Neural cell (in vitro differentiated cells): ENCODE measurements at regions not wholly inside any gene's neighbourhood (a gene's known extent, or its start where the extent isn't known, plus 50 kb on each side); places are given as distances from the start of the nearest gene placed in this dataset.

Experiments used
- H2AFZ ChIP-seq: fragments of 200-600, 300-800 bp; sonication (generic), shearing (Covaris generic); 2 replicates; pipeline ENCODE4 v1.6.0; 2014; ENCODE audit warnings: low read depth, mild to moderate bottlenecking, antibody characterized with exemption, low read length, moderate library complexity
- H3F3A ChIP-seq: fragments of 200-600 bp; shearing (Covaris generic); 2 replicates; pipeline ENCODE4 v1.6.1; 2016; ENCODE audit warnings: mild to moderate bottlenecking, moderate library complexity, mixed read lengths, antibody characterized with exemption, low read length; ENCODE audit not compliant: insufficient read depth, poor library complexity, severe bottlenecking
- H3K27ac ChIP-seq: fragments of 200-600, 300-800 bp; sonication (generic), shearing (Covaris generic); 2 replicates; pipeline ENCODE4 v1.5.1; 2014; ENCODE audit warnings: mild to moderate bottlenecking, low read length, moderate library complexity
- H3K27me3 ChIP-seq: fragments of 300-800, 200-600 bp; sonication (generic), shearing (Covaris generic); 2 replicates; pipeline ENCODE4 v1.6.0; 2014; ENCODE audit warnings: mild to moderate bottlenecking, low read depth, low read length, moderate library complexity; ENCODE audit not compliant: insufficient read depth
- H3K36me3 ChIP-seq: fragments of 300-800, 200-600 bp; sonication (generic), shearing (Covaris generic); 2 replicates; pipeline ENCODE4 v1.5.1; 2014; ENCODE audit warnings: mild to moderate bottlenecking, antibody characterized with exemption, low read length, moderate library complexity; ENCODE audit not compliant: insufficient read depth
- H3K4me2 ChIP-seq: fragments of 300-800, 200-600 bp; sonication (generic), shearing (Covaris generic); 2 replicates; pipeline ENCODE4 v1.6.0; 2014; ENCODE audit warnings: mild to moderate bottlenecking, low read length
- H3K4me3 ChIP-seq: fragments of 300-800, 200-600 bp; sonication (generic), shearing (Covaris generic); 2 replicates; pipeline ENCODE4 v1.5.1; 2014; ENCODE audit warnings: mild to moderate bottlenecking, low read length, moderate library complexity
- H3K79me2 ChIP-seq: fragments of 200-600 bp; shearing (Covaris generic); replicated peaks from 2 replicates; pipeline ENCODE4 v1.6.0; 2014; ENCODE audit warnings: mild to moderate bottlenecking, low read length, moderate library complexity; ENCODE audit not compliant: insufficient read depth
- H3K9ac ChIP-seq: fragments of 300-800, 200-600 bp; sonication (generic), shearing (Covaris generic); 2 replicates; pipeline ENCODE4 v1.6.1; 2016; ENCODE audit warnings: mild to moderate bottlenecking, low read length, mixed read lengths
- H3K9me2 ChIP-seq: fragments of 200-600 bp; shearing (Covaris generic); 2 replicates; pipeline ENCODE4 v1.6.1; 2016; ENCODE audit warnings: mild to moderate bottlenecking, low read length, mixed read lengths; ENCODE audit not compliant: insufficient read depth
- H3K9me3 ChIP-seq: fragments of 200-600, 300-800 bp; sonication (generic), shearing (Covaris generic); 2 replicates; pipeline ENCODE4 v1.6.1; 2016; ENCODE audit warnings: mild to moderate bottlenecking, mixed run types, low read length, moderate library complexity, mixed read lengths
- H4K20me1 ChIP-seq: fragments of 200-600 bp; shearing (Covaris generic); 2 replicates; pipeline ENCODE4 v1.6.1; 2016; ENCODE audit warnings: mild to moderate bottlenecking, mixed run types; ENCODE audit not compliant: insufficient read depth
- CTCF ChIP-seq: fragments of 450-650 bp; IDR thresholded peaks from 2 replicates; pipeline ENCODE4 v1.5.1; 2014; ENCODE audit warnings: antibody characterized with exemption, mild to moderate bottlenecking, moderate library complexity; ENCODE audit not compliant: poor library complexity, severe bottlenecking
- EP300 ChIP-seq: fragments of 450-650 bp; conservative IDR thresholded peaks from 2 replicates; pipeline ENCODE4 v1.6.1; 2014; ENCODE audit warnings: antibody characterized with exemption, mild to moderate bottlenecking, moderate library complexity; ENCODE audit not compliant: poor library complexity, severe bottlenecking
- EZH2 ChIP-seq: fragments of 200-600, 300-800 bp; shearing (Covaris generic), sonication (generic); IDR thresholded peaks from 2 replicates; pipeline ENCODE4 v1.6.1; 2014; ENCODE audit warnings: antibody characterized with exemption, low read length, borderline replicate concordance, mild to moderate bottlenecking; ENCODE audit not compliant: insufficient read depth, poor library complexity, severe bottlenecking
- MXI1 ChIP-seq: fragments of 450-650 bp; conservative IDR thresholded peaks from 2 replicates; pipeline ENCODE4 v1.6.1; 2014; ENCODE audit warnings: antibody characterized with exemption, mild to moderate bottlenecking; ENCODE audit not compliant: poor library complexity, severe bottlenecking
- POLR2AphosphoS5 ChIP-seq: IDR thresholded peaks from 2 replicates; pipeline ENCODE4 v1.6.1; 2012
- RAD21 ChIP-seq: fragments of 450-650 bp; conservative IDR thresholded peaks from 2 replicates; pipeline ENCODE4 v1.6.1; 2014; ENCODE audit warnings: antibody characterized with exemption, mild to moderate bottlenecking, moderate library complexity
- REST ChIP-seq: IDR thresholded peaks from 2 replicates; pipeline ENCODE4 v1.6.1; 2012; ENCODE audit warnings: borderline replicate concordance
- SMC3 ChIP-seq: fragments of 450-650 bp; conservative IDR thresholded peaks from 2 replicates; pipeline ENCODE4 v1.6.1; 2014; ENCODE audit warnings: antibody characterized with exemption, mild to moderate bottlenecking, moderate library complexity; ENCODE audit not compliant: poor library complexity
- TAF1 ChIP-seq: IDR thresholded peaks from 2 replicates; pipeline ENCODE4 v1.6.1; 2012; ENCODE audit warnings: low read depth

GRCh38 chr2:144317071-144317738 lies 202.7 kb downstream of the ZEB2 start:
- Histone ChIP-seq H3K9ac (no peak overlapping the region), H3K27ac (no peak overlapping the region), H3K4me3 (no peak overlapping the region), H3K4me2 (no peak overlapping the region), H3F3A (no peaks in the 10 kb centered on the region), H3K9me3 (no peaks in the 10 kb centered on the region), H3K9me2 (no peaks in the 10 kb centered on the region), H3K79me2 (no peaks in the 10 kb centered on the region), H2AFZ (no peak overlapping the region), H3K27me3 (no peaks in the 10 kb centered on the region), H3K36me3 (no peaks in the 10 kb centered on the region), H4K20me1 (no peaks in the 10 kb centered on the region)
- TF ChIP-seq POLR2AphosphoS5 (no peak), SMC3 (no peak), REST (no peak), TAF1 (no peak), CTCF (no peak), MXI1 (no peak), EZH2 (no peak), EP300 (no peak), RAD21 (no peak)

GRCh38 chr2:144310889-144311608 lies 208.9 kb downstream of the ZEB2 start:
- Histone ChIP-seq H2AFZ (no peak overlapping the region), H4K20me1 (no peaks in the 10 kb centered on the region), H3K9me2 (no peaks in the 10 kb centered on the region), H3K27me3 (no peaks in the 10 kb centered on the region), H3K79me2 (no peaks in the 10 kb centered on the region), H3F3A (no peaks in the 10 kb centered on the region), H3K36me3 (no peaks in the 10 kb centered on the region), H3K9me3 (no peaks in the 10 kb centered on the region), H3K9ac (no peak overlapping the region), H3K4me3 (no peak overlapping the region), H3K27ac (no peak overlapping the region), H3K4me2 (no peak overlapping the region)
- TF ChIP-seq EP300 (no peak), POLR2AphosphoS5 (no peak), TAF1 (no peak), SMC3 (no peak), RAD21 (no peak), EZH2 (no peak), MXI1 (no peak), REST (no peak), CTCF (no peak)
